WTC11 (cell line): ENCODE measurements at regions not wholly inside any gene's neighbourhood (a gene's known extent, or its start where the extent isn't known, plus 50 kb on each side); places are given as distances from the start of the nearest gene placed in this dataset.

Source experiments
- ATAC-seq: fragments of 200-7000 bp; cut with Tn5 transposase; 2 replicates; pipeline ENCODE4 v1.10.0; 2021; ENCODE audit warnings: mild to moderate bottlenecking, moderate library complexity
- CTCF ChIA-PET: fragments of 300-600 bp; sonication (Branson Sonifier 250); formaldehyde crosslinking; loops from one replicate; lab custom pipeline; 2021; ENCODE audit warnings: antibody characterized with exemption; lab: Charles Lee
- POLR2A ChIA-PET: fragments of 350-600 bp; sonication (Branson Sonifier 250); formaldehyde crosslinking; loops from one replicate; lab custom pipeline; 2021; ENCODE audit warnings: antibody characterized with exemption; lab: Charles Lee
- DNase-seq: peaks from one replicate; pipeline ENCODE4 v3.0.0; 2021; ENCODE audit warnings: low spot score
- H3K27ac Mint-ChIP-seq: 2 replicates; pipeline ENCODE4 v1.8.0; 2021; ENCODE audit warnings: mixed read lengths
- H3K27me3 Mint-ChIP-seq: 2 replicates; pipeline ENCODE4 v1.8.0; 2021; ENCODE audit warnings: low read depth, mild to moderate bottlenecking, moderate library complexity, mixed read lengths
- H3K36me3 Mint-ChIP-seq: 2 replicates; pipeline ENCODE4 v1.8.0; 2021; ENCODE audit warnings: mixed read lengths
- H3K4me1 Mint-ChIP-seq: 2 replicates; pipeline ENCODE4 v1.8.0; 2022; ENCODE audit warnings: mixed read lengths
- H3K4me3 Mint-ChIP-seq: 2 replicates; pipeline ENCODE4 v1.8.0; 2021; ENCODE audit warnings: mild to moderate bottlenecking, moderate library complexity, mixed read lengths
- H3K9me3 Mint-ChIP-seq: 2 replicates; pipeline ENCODE4 v1.8.0; 2021; ENCODE audit warnings: mixed read lengths
- ATF1 ChIP-seq: sonication (generic); formaldehyde crosslinking; IDR thresholded peaks from 2 replicates; pipeline ENCODE4 v1.8.1; 2023; ENCODE audit warnings: mild to moderate bottlenecking, moderate library complexity, missing genetic modification reagents
- ATF2 ChIP-seq: sonication (generic); formaldehyde crosslinking; IDR thresholded peaks from 2 replicates; pipeline ENCODE4 v1.8.1; 2022; ENCODE audit warnings: low read depth, missing genetic modification reagents, borderline replicate concordance
- CDX4 ChIP-seq: fragments of 250-450 bp; sonication (Bioruptor Pico); IDR thresholded peaks from 2 replicates; pipeline ENCODE4 v1.9.0; 2021; ENCODE audit warnings: moderate library complexity, mild to moderate bottlenecking, inconsistent platforms, borderline replicate concordance
- ELF4 ChIP-seq: sonication (generic); formaldehyde crosslinking; IDR thresholded peaks from 2 replicates; pipeline ENCODE4 v1.8.1; 2022; ENCODE audit warnings: low read depth, mild to moderate bottlenecking, moderate library complexity, missing genetic modification reagents
- ERG ChIP-seq: fragments of 250-450 bp; sonication (Bioruptor Pico); IDR thresholded peaks from 2 replicates; pipeline ENCODE4 v1.8.0; 2021; ENCODE audit warnings: mild to moderate bottlenecking
- ETV6 ChIP-seq: sonication (generic); formaldehyde crosslinking; IDR thresholded peaks from 2 replicates; pipeline ENCODE4 v1.8.1; 2022; ENCODE audit warnings: mild to moderate bottlenecking, missing genetic modification reagents
- GRHL2 ChIP-seq: fragments of 250-450 bp; sonication (Bioruptor Pico); IDR thresholded peaks from 2 replicates; pipeline ENCODE4 v1.8.0; 2022; ENCODE audit warnings: mild to moderate bottlenecking, moderate library complexity; ENCODE audit not compliant: insufficient replicate concordance, severe bottlenecking
- HMGA2 ChIP-seq: fragments of 250-450 bp; sonication (Bioruptor Pico); IDR thresholded peaks from 2 replicates; pipeline ENCODE4 v1.4.0; 2021; ENCODE audit warnings: mild to moderate bottlenecking, moderate library complexity
- IRF1 ChIP-seq: sonication (generic); formaldehyde crosslinking; IDR thresholded peaks from 2 replicates; pipeline ENCODE4 v1.8.0; 2023; ENCODE audit warnings: missing genetic modification reagents
- MYBL2 ChIP-seq: sonication (generic); formaldehyde crosslinking; IDR thresholded peaks from 2 replicates; pipeline ENCODE4 v1.8.1; 2023; ENCODE audit warnings: mild to moderate bottlenecking, moderate library complexity, missing genetic modification reagents
- NFATC4 ChIP-seq: fragments of 250-450 bp; sonication (Bioruptor Pico); IDR thresholded peaks from 2 replicates; pipeline ENCODE4 v1.9.0; 2021; ENCODE audit warnings: mild to moderate bottlenecking
- PRDM15 ChIP-seq: sonication (generic); formaldehyde crosslinking; IDR thresholded peaks from 2 replicates; pipeline ENCODE4 v1.8.0; 2022; ENCODE audit warnings: missing genetic modification reagents
- SMAD4 ChIP-seq: sonication (generic); formaldehyde crosslinking; IDR thresholded peaks from 2 replicates; pipeline ENCODE4 v1.8.0; 2022; ENCODE audit warnings: mild to moderate bottlenecking, missing genetic modification reagents
- TEAD4 ChIP-seq: sonication (generic); formaldehyde crosslinking; IDR thresholded peaks from 2 replicates; pipeline ENCODE4 v1.8.0; 2022; ENCODE audit warnings: mild to moderate bottlenecking, missing genetic modification reagents
- TP53 ChIP-seq: sonication (generic); formaldehyde crosslinking; IDR thresholded peaks from 2 replicates; pipeline ENCODE4 v1.8.1; 2023; ENCODE audit warnings: mild to moderate bottlenecking, missing genetic modification reagents
- USF1 ChIP-seq: sonication (generic); formaldehyde crosslinking; IDR thresholded peaks from 2 replicates; pipeline ENCODE4 v1.8.0; 2022; ENCODE audit warnings: mild to moderate bottlenecking, missing genetic modification reagents
- ZBTB21 ChIP-seq: sonication (generic); formaldehyde crosslinking; IDR thresholded peaks from 2 replicates; pipeline ENCODE4 v1.8.1; 2023; ENCODE audit warnings: mild to moderate bottlenecking, missing genetic modification reagents, borderline replicate concordance
- ZMAT4 ChIP-seq: fragments of 250-450 bp; sonication (Bioruptor Pico); IDR thresholded peaks from 2 replicates; pipeline ENCODE4 v1.9.0; 2021; ENCODE audit warnings: mild to moderate bottlenecking
- ZNF232 ChIP-seq: sonication (generic); formaldehyde crosslinking; IDR thresholded peaks from 2 replicates; pipeline ENCODE4 v1.8.0; 2022; ENCODE audit warnings: mild to moderate bottlenecking, missing genetic modification reagents
- ZNF396 ChIP-seq: fragments of 250-450 bp; sonication (Bioruptor Pico); IDR thresholded peaks from 2 replicates; pipeline ENCODE4 v1.8.0; 2021; ENCODE audit warnings: mild to moderate bottlenecking, moderate library complexity, borderline replicate concordance
- ZNF512 ChIP-seq: sonication (generic); formaldehyde crosslinking; IDR thresholded peaks from 2 replicates; pipeline ENCODE4 v1.8.1; 2022; ENCODE audit warnings: missing genetic modification reagents, borderline replicate concordance
- ZNF671 ChIP-seq: fragments of 250-450 bp; sonication (Bioruptor Pico); IDR thresholded peaks from 2 replicates; pipeline ENCODE4 v1.8.0; 2021; ENCODE audit warnings: mild to moderate bottlenecking
- ZSCAN18 ChIP-seq: fragments of 250-450 bp; sonication (Bioruptor Pico); IDR thresholded peaks from 2 replicates; pipeline ENCODE4 v2.1.2; 2022; ENCODE audit warnings: mild to moderate bottlenecking, moderate library complexity

GRCh38 chr1:217244971-217245370, 385.9 kb downstream of the GPATCH2 start:
- no peak overlapping the region for H3K27ac Mint-ChIP-seq
- H3K4me3 Mint-ChIP-seq, result no peak overlapping the region
- H3K36me3 Mint-ChIP-seq, result no peaks in the 10 kb centered on the region
- CTCF ChIA-PET, result no interaction called here
- no peaks in the 10 kb centered on the region for H3K27me3 Mint-ChIP-seq
- H3K9me3 Mint-ChIP-seq, result no peaks in the 10 kb centered on the region
- no peak for ATAC-seq
- TF ChIP-seq TP53 (CRISPR knock-in tag) (no peak), HMGA2 (CRISPR knock-in tag) (no peak), ELF4 (CRISPR knock-in tag) (no peak), TEAD4 (CRISPR knock-in tag) (no peak), ZNF396 (CRISPR knock-in tag) (no peak), CDX4 (CRISPR knock-in tag) (no peak), MYBL2 (CRISPR knock-in tag) (no peak), ATF1 (no peak), ETV6 (CRISPR knock-in tag) (no peak), PRDM15 (CRISPR knock-in tag) (no peak), ERG (CRISPR knock-in tag) (no peak), ZNF671 (CRISPR knock-in tag) (no peak), ZNF232 (CRISPR knock-in tag) (no peak)
- DNase-seq, result no peak
- H3K4me1 Mint-ChIP-seq, result no peaks in the 10 kb centered on the region
- POLR2A ChIA-PET, result no interaction called here

- Mint-ChIP-seq H3K27me3 (no peaks in the 10 kb centered on the region), H3K4me1 (no peaks in the 10 kb centered on the region), H3K4me3 (no peak overlapping the region), H3K27ac (no peak overlapping the region), H3K36me3 (no peaks in the 10 kb centered on the region), H3K9me3 (no peaks in the 10 kb centered on the region)
- CTCF ChIA-PET, result interaction anchor here (0.9 kb wide), 1 partner anchor 71 kb away, joined by 3 read pairs; no protein-coding TSS in a partner anchor
- ATAC-seq (no peak), DNase-seq (no peak)
- POLR2A ChIA-PET, result interaction anchor here (0.6 kb wide), 1 partner anchor 16 kb away, joined by 3 read pairs; no protein-coding TSS in a partner anchor
- TF ChIP-seq ZBTB21 (no peak), NFATC4 (CRISPR knock-in tag) (no peak), SMAD4 (CRISPR knock-in tag) (no peak), ZSCAN18 (no peak), ZNF512 (CRISPR knock-in tag) (no peak), IRF1 (no peak), USF1 (CRISPR knock-in tag) (no peak), GRHL2 (CRISPR knock-in tag) (no peak), ZMAT4 (CRISPR knock-in tag) (no peak), ATF2 (no peak)
Observed at GRCh38 chr1:217240656-217241055, 390.2 kb downstream of the GPATCH2 start.
